GM12801 (cell line): ENCODE measurements at regions not wholly inside any gene's neighbourhood (a gene's known extent, or its start where the extent isn't known, plus 50 kb on each side); places are given as distances from the start of the nearest gene placed in this dataset.

ENCODE experiments used
- CTCF ChIP-seq: IDR thresholded peaks from one replicate; pipeline ENCODE4 v1.5.1; 2011; ENCODE audit warnings: control low read depth; ENCODE audit not compliant: insufficient read length; ENCODE audit errors: extremely low read depth

- no peak for TF ChIP-seq CTCF
Observed at GRCh38 chr16:9521749-9522370, 430.4 kb downstream of the HAPSTR1 start.

- TF ChIP-seq CTCF: no peak
Observed at GRCh38 chr16:9522614-9523013, 431.2 kb downstream of the HAPSTR1 start.

GRCh38 chr16:9523994-9524393, 432.6 kb downstream of the HAPSTR1 start:
- TF ChIP-seq CTCF: no peak

- no peak for TF ChIP-seq CTCF
Observed at GRCh38 chr16:9525037-9525436, 433.6 kb downstream of the HAPSTR1 start.

- TF ChIP-seq CTCF: no peak
Observed at GRCh38 chr16:9526791-9527190, 435.3 kb downstream of the HAPSTR1 start.

- no peak for TF ChIP-seq CTCF
Observed at GRCh38 chr16:9527976-9528375, 436.5 kb downstream of the HAPSTR1 start.

GRCh38 chr16:9528511-9529079, 437.2 kb downstream of the HAPSTR1 start:
- TF ChIP-seq CTCF: no peak

GRCh38 chr16:9533042-9533441, 441.6 kb downstream of the HAPSTR1 start:
- TF ChIP-seq CTCF: no peak
